ENCODE measurements at regions not wholly inside any gene's neighbourhood (a gene's known extent, or its start where the extent isn't known, plus 50 kb on each side); places are given as distances from the start of the nearest gene placed in this dataset.

GRCh38 chr12:74890237-74890599 is 319.4 kb downstream of the KCNC2 start:
- no peaks in the 10 kb centered on the region for H3K9me3 Mint-ChIP-seq (ENCODE audit: unreplicated experiment)
- DNase-seq (ENCODE audit: low spot score): no peak
- no peaks in the 10 kb centered on the region for H3K27me3 Mint-ChIP-seq (ENCODE audit: unreplicated experiment)
- H3K27ac Mint-ChIP-seq (ENCODE audit: unreplicated experiment): no peak overlapping the region
- no peak for TF ChIP-seq CTCF (IDR thresholded peaks at IDR 0.05; ENCODE audit: unreplicated experiment)
- no peak overlapping the region for H3K4me3 Mint-ChIP-seq (ENCODE audit: unreplicated experiment)
- H3K36me3 Mint-ChIP-seq (ENCODE audit: low read depth, unreplicated experiment): no peaks in the 10 kb centered on the region
- H3K4me1 Mint-ChIP-seq (ENCODE audit: unreplicated experiment): no peaks in the 10 kb centered on the region

- no peak overlapping the region for H3K27ac Mint-ChIP-seq (ENCODE audit: unreplicated experiment)
- H3K27me3 Mint-ChIP-seq (ENCODE audit: unreplicated experiment): no peaks in the 10 kb centered on the region
- TF ChIP-seq CTCF (IDR thresholded peaks at IDR 0.05; ENCODE audit: unreplicated experiment): no peak
- no peaks in the 10 kb centered on the region for H3K4me1 Mint-ChIP-seq (ENCODE audit: unreplicated experiment)
- DNase-seq (ENCODE audit: low spot score): no peak
- H3K36me3 Mint-ChIP-seq (ENCODE audit: low read depth, unreplicated experiment): no peaks in the 10 kb centered on the region
- no peaks in the 10 kb centered on the region for H3K9me3 Mint-ChIP-seq (ENCODE audit: unreplicated experiment)
- H3K4me3 Mint-ChIP-seq (ENCODE audit: unreplicated experiment): no peak overlapping the region
Measured at GRCh38 chr12:74891083-74891668, 318.5 kb downstream of the KCNC2 start.

GRCh38 chr12:74892057-74892633 is 317.5 kb downstream of the KCNC2 start:
- no peak overlapping the region for H3K4me3 Mint-ChIP-seq (ENCODE audit: unreplicated experiment)
- no peaks in the 10 kb centered on the region for H3K4me1 Mint-ChIP-seq (ENCODE audit: unreplicated experiment)

GRCh38 chr12:74896186-74896585 is 313.5 kb downstream of the KCNC2 start:
- Mint-ChIP-seq H3K27ac (ENCODE audit: unreplicated experiment) (no peak overlapping the region), H3K27me3 (ENCODE audit: unreplicated experiment) (no peaks in the 10 kb centered on the region), H3K4me3 (ENCODE audit: unreplicated experiment) (no peak overlapping the region), H3K36me3 (ENCODE audit: low read depth, unreplicated experiment) (no peaks in the 10 kb centered on the region), H3K9me3 (ENCODE audit: unreplicated experiment) (no peaks in the 10 kb centered on the region), H3K4me1 (ENCODE audit: unreplicated experiment) (no peaks in the 10 kb centered on the region)
- DNase-seq (ENCODE audit: low spot score): no peak
- no peak for TF ChIP-seq CTCF (IDR thresholded peaks at IDR 0.05; ENCODE audit: unreplicated experiment)

More at GRCh38 chr12:74892057-74892633, 317.5 kb downstream of the KCNC2 start:
- TF ChIP-seq CTCF (IDR thresholded peaks at IDR 0.05; ENCODE audit: unreplicated experiment): no peak
- H3K9me3 Mint-ChIP-seq (ENCODE audit: unreplicated experiment): no peaks in the 10 kb centered on the region
- H3K27me3 Mint-ChIP-seq (ENCODE audit: unreplicated experiment): no peaks in the 10 kb centered on the region
- H3K27ac Mint-ChIP-seq (ENCODE audit: unreplicated experiment): no peak overlapping the region
- no peak for DNase-seq (ENCODE audit: low spot score)
- H3K36me3 Mint-ChIP-seq (ENCODE audit: low read depth, unreplicated experiment): no peaks in the 10 kb centered on the region

- no peak overlapping the region for H3K27ac Mint-ChIP-seq (ENCODE audit: unreplicated experiment)
- no peak for DNase-seq (ENCODE audit: low spot score)
- H3K4me3 Mint-ChIP-seq (ENCODE audit: unreplicated experiment): no peak overlapping the region
- no peaks in the 10 kb centered on the region for H3K9me3 Mint-ChIP-seq (ENCODE audit: unreplicated experiment)
- H3K4me1 Mint-ChIP-seq (ENCODE audit: unreplicated experiment): no peaks in the 10 kb centered on the region
- no peaks in the 10 kb centered on the region for H3K36me3 Mint-ChIP-seq (ENCODE audit: low read depth, unreplicated experiment)
- no peak for TF ChIP-seq CTCF (IDR thresholded peaks at IDR 0.05; ENCODE audit: unreplicated experiment)
- H3K27me3 Mint-ChIP-seq (ENCODE audit: unreplicated experiment): no peaks in the 10 kb centered on the region
Measured at GRCh38 chr12:74897425-74898211, 312.0 kb downstream of the KCNC2 start.
